Vagina (tissue), 2 donors: ENCODE measurements at regions not wholly inside any gene's neighbourhood (a gene's known extent, or its start where the extent isn't known, plus 50 kb on each side); places are given as distances from the start of the nearest gene placed in this dataset.

Experiments
- DNase-seq, 2 donors: peaks; one replicate each; pipeline ENCODE4 v3.0.0-alpha.2; 2017; ENCODE audit errors: extremely low spot score in 2 of 2
- H3K27ac ChIP-seq: fragments of 200-600 bp; sonication (generic); one replicate; pipeline ENCODE4 v1.5.1; 2019
- H3K27me3 ChIP-seq: fragments of 200-600 bp; sonication (generic); one replicate; pipeline ENCODE4 v1.5.1; 2019
- H3K36me3 ChIP-seq, 2 donors: fragments of 200-600 bp; sonication (generic); one replicate each; pipeline ENCODE4 v1.5.1; 2017 to 2019
- H3K4me1 ChIP-seq: fragments of 200-600 bp; sonication (generic); one replicate; pipeline ENCODE4 v1.5.1; 2019
- H3K4me3 ChIP-seq, 2 donors: fragments of 200-600 bp; sonication (generic); 1 replicate in 1 of 2; 2 replicates in 1 of 2; pipeline ENCODE4 v1.5.1; 2016 to 2019
- H3K9me3 ChIP-seq: fragments of 200-600 bp; sonication (generic); one replicate; pipeline ENCODE4 v1.5.1; 2019
- CTCF ChIP-seq, 3 experiments: fragments of 450-650 bp in 2 of 3; fragments of 200-600 bp in 1 of 3; sonication (generic) in 1 of 3; IDR thresholded peaks; one replicate each; pipeline ENCODE4 v1.5.1; 2017 to 2019; ENCODE audit warnings: antibody characterized with exemption in 3 of 3, mild to moderate bottlenecking in 2 of 3, moderate library complexity in 2 of 3
- POLR2A ChIP-seq, 2 donors: fragments of 450-650 bp; IDR thresholded peaks; one replicate each; pipeline ENCODE4 v1.6.1; 2017; ENCODE audit warnings: antibody characterized with exemption in 2 of 2, mild to moderate bottlenecking in 2 of 2, moderate library complexity in 2 of 2
- POLR2AphosphoS5 ChIP-seq, 2 donors: sonication (generic); formaldehyde crosslinking; IDR thresholded peaks; one replicate each; pipeline ENCODE4 v1.9.0; 2017; ENCODE audit warnings: antibody characterized with exemption in 2 of 2, mild to moderate bottlenecking in 2 of 2, low read depth in 1 of 2; ENCODE audit not compliant: insufficient read depth in 1 of 2
- intact Hi-C: fragments of 100-400 bp; cut with DNase I; formaldehyde crosslinking; loops from one replicate; pipeline ENCODE4 v1.15.1; 2023

- H3K36me3 ChIP-seq = no peaks in the 10 kb centered on the region
- H3K27me3 ChIP-seq = no peaks in the 10 kb centered on the region
- TF ChIP-seq POLR2A (IDR thresholded peaks at IDR 0.05) (no peak), CTCF (IDR thresholded peaks at IDR 0.05) (no peak), POLR2AphosphoS5 (IDR thresholded peaks at IDR 0.05; ENCODE audit: insufficient read depth in 1 of 2, low read depth in 1 of 2) (no peak)
- H3K9me3 ChIP-seq = no peaks in the 10 kb centered on the region
- H3K4me1 ChIP-seq = peaks cover 19% of the 10 kb centered on the region
- no peak for DNase-seq
- H3K27ac ChIP-seq = peak overlapping the region; percentile 39
- no peak overlapping the region for H3K4me3 ChIP-seq
- intact Hi-C loops = no loop called here
Measured at GRCh38 chr2:45172142-45172541, 162.9 kb upstream of the SIX2 start.

- Histone ChIP-seq H3K4me1 (peaks cover 19% of the 10 kb centered on the region), H3K27ac (peak overlapping the region; percentile 92), H3K4me3 (no peak overlapping the region), H3K27me3 (no peaks in the 10 kb centered on the region), H3K36me3 (no peaks in the 10 kb centered on the region), H3K9me3 (no peaks in the 10 kb centered on the region)
- intact Hi-C loops = no loop called here
- TF ChIP-seq POLR2AphosphoS5 (IDR thresholded peaks at IDR 0.05; ENCODE audit: insufficient read depth in 1 of 2, low read depth in 1 of 2) = no peak
- no peak for TF ChIP-seq CTCF (IDR thresholded peaks at IDR 0.05)
- no peak for TF ChIP-seq POLR2A (IDR thresholded peaks at IDR 0.05)
- DNase-seq = no peak
Measured at GRCh38 chr2:45171136-45171501, 161.9 kb upstream of the SIX2 start.

- intact Hi-C loops = no loop called here
Measured at GRCh38 chr2:45170191-45171135, 161.2 kb upstream of the SIX2 start.

GRCh38 chr2:45169339-45170190, 160.3 kb upstream of the SIX2 start:
- peak overlapping the region; percentile 92 for H3K27ac ChIP-seq
- TF ChIP-seq POLR2AphosphoS5 (IDR thresholded peaks at IDR 0.05; ENCODE audit: insufficient read depth in 1 of 2, low read depth in 1 of 2) = peak in 1 of 2 donors; percentile 11
- TF ChIP-seq CTCF (IDR thresholded peaks at IDR 0.05) = no peak
- TF ChIP-seq POLR2A (IDR thresholded peaks at IDR 0.05) = no peak
- no peak for DNase-seq
- no peaks in the 10 kb centered on the region for H3K36me3 ChIP-seq
- H3K4me3 ChIP-seq = peak overlapping the region; percentile 51
- no peaks in the 10 kb centered on the region for H3K27me3 ChIP-seq
- no peaks in the 10 kb centered on the region for H3K9me3 ChIP-seq
- intact Hi-C loops = no loop called here
- peaks cover 19% of the 10 kb centered on the region for H3K4me1 ChIP-seq

More at GRCh38 chr2:45170191-45171135, 161.2 kb upstream of the SIX2 start:
- Histone ChIP-seq H3K27ac (peak overlapping the region; percentile 92), H3K9me3 (no peaks in the 10 kb centered on the region), H3K4me3 (peak overlapping the region; percentile 51), H3K4me1 (peaks cover 19% of the 10 kb centered on the region), H3K36me3 (no peaks in the 10 kb centered on the region), H3K27me3 (no peaks in the 10 kb centered on the region)
- no peak for TF ChIP-seq POLR2A (IDR thresholded peaks at IDR 0.05)
- TF ChIP-seq POLR2AphosphoS5 (IDR thresholded peaks at IDR 0.05; ENCODE audit: insufficient read depth in 1 of 2, low read depth in 1 of 2) = no peak
- TF ChIP-seq CTCF (IDR thresholded peaks at IDR 0.05) = no peak
- DNase-seq = no peak
